NCI-H1092 treated with DMSO at 0.1 percent for 48 hours (cell line): ENCODE measurements at regions not wholly inside any gene's neighbourhood (a gene's known extent, or its start where the extent isn't known, plus 50 kb on each side); places are given as distances from the start of the nearest gene placed in this dataset.

Experiments
- DNase-seq: peaks from one replicate; lab custom pipeline; 2025; lab: John Stamatoyannopoulos, UW

GRCh38 chr16:9302072-9302471 lies 210.6 kb downstream of the HAPSTR1 start:
- no peak for DNase-seq

- DNase-seq: no peak
These were observed 215.3 kb downstream of the HAPSTR1 start for GRCh38 chr16:9306753-9307152.

GRCh38 chr16:9307446-9307845 lies 216.0 kb downstream of the HAPSTR1 start:
- DNase-seq: no peak

DNA sequence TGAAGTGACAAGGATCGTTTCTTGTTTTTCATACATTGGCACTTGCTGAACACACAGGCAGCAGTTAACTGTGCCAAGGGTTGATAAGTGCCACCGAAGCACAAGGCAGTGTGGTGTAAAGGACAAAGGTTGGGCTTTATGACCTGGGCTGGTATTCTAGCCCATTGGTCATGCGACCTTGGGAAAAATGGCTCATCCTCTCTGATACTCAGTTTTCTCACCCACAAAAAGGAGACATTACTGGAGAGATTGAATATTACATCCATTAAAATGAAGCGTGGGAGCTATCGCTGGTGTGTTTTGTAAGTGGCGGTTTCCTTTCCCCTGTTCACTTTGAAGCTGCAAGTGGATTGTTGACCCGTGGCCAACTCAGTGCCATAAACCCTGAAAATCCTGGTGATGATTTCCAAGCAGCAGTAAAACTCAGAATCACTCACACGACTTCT lies 216.9 kb downstream of the HAPSTR1 start:
- DNase-seq: no peak

- no peak for DNase-seq
These were observed 217.4 kb downstream of the HAPSTR1 start for GRCh38 chr16:9308850-9309249.

- no peak for DNase-seq
These were observed 218.4 kb downstream of the HAPSTR1 start for GRCh38 chr16:9309844-9310243.

- DNase-seq: no peak
These were observed 220.0 kb downstream of the HAPSTR1 start for GRCh38 chr16:9311303-9311954.

- DNase-seq: no peak
These were observed 224.6 kb downstream of the HAPSTR1 start for GRCh38 chr16:9316008-9316407.

DNA sequence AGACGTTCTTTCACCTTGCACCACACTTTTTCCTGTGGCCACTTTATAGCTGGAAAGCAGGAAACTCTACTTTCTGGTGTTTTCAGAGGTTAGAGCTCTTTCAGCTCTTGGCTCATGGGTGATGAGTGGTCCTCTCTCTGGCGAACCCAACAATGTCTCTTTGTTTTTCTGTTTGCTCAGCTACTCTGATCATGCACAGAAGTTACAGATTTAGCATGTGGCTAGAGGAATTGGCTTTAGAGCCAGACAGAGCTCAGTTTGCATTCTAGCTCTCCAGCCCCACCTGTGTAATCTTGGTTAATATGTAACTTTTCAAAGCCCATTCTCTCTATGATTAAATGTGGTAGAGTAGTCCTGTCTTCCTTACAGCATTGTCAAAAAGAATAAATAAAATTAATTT lies 225.2 kb downstream of the HAPSTR1 start:
- no peak for DNase-seq

DNA sequence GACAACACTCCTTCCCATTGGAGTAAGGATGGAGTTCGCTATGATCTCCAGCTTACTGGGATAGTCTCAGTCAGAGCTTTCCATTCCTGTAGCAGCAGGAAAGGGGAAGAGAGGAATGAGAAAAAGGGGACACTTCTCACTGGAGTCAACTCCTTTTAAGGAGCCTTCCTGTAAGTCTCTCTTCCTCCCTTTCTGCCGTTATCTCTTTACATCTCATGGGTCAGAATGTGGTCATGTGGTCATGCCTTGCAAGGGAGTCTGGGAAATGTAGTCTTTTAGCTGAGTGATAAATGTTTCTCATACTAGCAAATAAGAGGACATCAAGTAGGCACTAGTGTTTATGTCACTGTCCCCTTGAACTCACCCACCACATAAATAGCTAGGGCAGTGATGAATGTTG lies 227.3 kb downstream of the HAPSTR1 start:
- DNase-seq: no peak

DNA sequence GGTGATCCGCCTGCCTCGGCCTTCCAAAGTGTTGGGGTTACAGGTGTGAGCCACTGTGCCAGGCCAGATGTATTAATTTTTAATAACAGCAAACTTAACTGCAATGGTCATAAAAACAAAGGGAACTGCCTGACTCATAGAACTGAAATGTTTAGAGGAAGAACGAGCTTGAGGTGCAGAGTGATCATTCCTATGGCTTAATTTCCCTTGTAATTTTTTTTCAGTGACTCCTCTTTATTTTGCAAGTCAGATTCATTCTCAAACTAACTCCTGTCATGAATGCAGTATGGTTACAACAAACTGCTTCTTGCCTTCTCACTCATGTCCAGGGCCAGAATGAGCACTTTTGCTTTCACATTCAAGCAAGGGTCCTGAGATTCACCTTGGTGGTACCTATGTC lies 231.3 kb downstream of the HAPSTR1 start:
- DNase-seq: no peak

DNA sequence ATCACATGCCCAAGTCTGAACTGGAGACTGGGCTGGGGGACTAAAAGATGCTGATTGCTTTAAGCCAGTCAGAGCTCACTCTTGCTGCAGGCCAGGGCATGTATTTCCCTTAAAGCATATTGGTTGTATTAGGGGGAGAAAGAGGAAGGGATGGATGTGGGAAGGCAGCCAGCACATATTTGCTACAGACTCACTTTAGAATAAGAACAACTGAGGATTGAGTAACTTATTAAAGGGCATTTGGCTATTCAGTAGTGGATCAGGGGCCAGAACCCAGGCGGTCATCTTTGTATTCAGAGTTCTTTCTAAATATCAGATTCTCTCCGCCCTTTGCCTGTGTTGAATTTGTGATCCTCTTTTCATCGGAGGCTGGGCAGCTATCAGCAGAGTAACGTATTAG lies 231.7 kb downstream of the HAPSTR1 start:
- DNase-seq: no peak

DNA sequence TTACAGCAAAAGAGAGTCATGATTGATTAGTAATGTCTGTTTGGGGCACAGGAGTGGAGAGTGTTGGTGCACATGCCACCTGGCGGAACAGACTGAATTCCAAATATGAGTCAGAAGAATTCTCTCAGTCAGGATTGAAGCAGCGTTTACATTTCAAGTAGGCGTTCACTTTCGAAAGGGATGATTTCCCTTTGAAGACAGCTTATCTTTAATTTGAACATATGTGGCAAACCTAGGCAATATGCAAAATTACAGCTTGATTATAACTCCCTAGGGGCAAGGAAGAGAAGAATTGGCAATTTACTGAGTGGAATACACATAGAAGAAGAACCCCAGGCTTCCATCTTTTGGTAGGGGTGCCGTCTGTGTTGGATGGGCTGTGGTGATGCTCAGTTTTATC lies 235.8 kb downstream of the HAPSTR1 start:
- no peak for DNase-seq

DNA sequence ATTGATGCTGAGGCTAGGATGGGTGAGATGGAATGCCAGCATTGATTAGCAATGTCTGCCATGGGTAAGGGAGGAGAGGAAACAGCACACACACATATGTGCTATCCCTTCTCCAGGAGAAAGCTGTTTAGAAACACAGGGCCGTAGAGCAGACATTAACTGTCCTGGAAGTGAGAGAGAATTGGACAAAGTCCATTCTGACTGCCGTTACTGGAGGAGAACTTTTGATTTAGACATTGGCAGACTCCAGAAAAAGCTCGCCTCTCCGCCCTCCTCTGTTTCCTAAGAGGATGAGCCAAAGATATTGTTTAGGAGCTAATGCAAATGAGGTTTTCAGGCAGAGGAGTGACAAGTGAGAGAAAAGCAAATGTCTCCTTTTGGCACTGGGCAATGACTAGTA lies 237.0 kb downstream of the HAPSTR1 start:
- DNase-seq: no peak

DNA sequence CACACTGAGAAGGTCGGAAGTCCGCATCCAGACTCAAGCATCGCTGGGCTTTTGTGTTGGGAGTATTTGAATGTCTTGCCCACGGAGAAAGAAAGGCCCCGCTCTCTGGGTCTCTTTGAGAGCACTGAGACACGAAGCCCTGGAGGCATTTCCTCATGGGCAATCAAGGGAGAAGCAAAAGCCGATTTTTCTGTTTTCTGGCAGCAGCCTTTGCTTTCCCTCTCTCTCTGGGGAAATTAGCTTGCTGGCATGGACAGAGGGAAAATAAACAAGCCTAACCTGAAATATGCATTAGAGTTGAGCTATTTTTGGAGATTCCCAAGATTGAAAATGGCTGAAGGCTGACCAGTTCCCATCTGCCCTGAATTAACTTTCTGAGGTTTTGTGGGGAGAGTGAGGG lies 238.7 kb downstream of the HAPSTR1 start:
- DNase-seq: no peak

DNA sequence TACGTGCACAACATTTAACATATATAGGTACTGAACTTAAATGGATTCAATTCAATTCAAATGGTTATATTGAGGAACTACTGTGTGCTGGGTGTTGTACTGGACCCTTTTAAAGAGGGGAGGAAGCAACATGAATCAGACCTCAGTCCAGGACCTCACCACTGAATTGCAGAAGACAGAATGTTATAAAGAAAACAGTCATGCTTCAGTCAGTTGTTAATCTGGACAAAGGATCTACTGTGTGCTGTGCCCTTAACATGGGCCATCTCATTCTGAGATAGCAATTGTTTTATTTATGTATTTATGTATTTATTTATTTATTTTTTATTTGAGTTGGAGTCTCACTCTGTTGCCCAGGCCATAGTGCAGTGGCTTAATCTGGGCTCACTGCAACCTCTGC lies 240.1 kb downstream of the HAPSTR1 start:
- no peak for DNase-seq

DNA sequence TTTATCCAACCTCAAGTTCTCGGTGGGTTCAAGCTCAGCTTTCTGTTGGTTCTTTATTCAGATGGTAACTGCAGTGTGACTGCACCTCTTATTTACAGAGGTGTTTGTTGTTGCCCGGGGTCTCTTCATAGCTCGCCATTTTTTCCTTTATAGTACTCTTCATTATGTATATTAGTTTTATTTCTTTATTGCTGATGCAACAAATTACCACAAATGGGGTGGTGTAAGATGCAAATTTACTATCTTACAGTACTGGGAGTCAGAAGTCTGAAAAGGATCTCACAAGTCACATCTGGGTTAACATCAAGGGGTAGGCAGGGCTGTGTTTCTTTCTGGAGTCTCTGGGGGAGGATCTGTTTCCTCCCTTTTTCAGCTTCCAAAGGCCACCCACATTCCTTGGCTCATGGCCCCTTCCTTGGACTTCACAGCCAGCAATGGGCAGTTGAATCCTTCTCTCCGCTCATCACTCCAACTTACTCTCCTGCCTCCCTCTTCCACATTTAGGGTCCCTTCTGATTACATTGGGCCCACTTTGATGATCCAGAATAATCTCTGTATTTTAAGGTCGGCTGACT lies 241.2 kb downstream of the HAPSTR1 start:
- no peak for DNase-seq

DNA sequence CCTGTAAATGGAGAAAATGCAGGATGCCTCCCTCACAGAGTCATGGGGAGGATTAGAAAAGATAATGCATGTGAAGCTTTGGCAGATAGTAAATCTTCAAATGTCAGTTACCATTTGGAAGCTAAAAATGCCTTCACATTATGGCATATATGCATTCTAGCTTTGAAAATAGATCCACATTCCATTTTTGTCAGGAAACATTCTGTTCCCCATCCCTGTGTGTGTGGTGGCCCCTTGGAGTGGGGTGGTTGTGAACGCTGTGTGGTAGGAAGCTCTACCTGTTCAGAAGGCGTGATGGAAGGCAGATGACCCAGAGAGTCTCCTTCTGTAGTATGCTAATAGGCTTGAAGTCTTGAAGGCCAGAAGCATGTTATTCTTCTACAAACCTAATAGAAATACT lies 242.0 kb downstream of the HAPSTR1 start:
- DNase-seq: no peak

DNA sequence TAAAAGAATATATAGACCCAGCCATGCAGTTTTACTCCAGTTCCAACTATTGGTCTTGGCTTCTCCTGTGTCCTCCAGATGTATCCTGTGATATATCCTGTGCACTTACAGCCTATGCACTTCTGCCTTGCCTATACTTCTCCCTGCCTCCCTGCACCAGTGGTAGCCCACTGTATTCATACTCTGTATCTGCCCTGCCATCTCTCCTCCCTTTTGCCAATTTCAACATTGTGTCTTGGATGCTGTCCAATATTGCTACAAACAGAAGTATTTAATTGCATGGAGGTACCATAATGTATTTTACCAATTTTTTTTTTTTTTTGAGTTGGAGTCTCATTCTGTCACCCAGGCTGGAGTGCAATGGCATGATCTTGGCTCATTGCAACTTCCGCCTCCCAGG lies 242.7 kb downstream of the HAPSTR1 start:
- DNase-seq: no peak

GRCh38 chr16:9337308-9338032 lies 246.0 kb downstream of the HAPSTR1 start:
- DNase-seq: no peak

- DNase-seq: no peak
These were observed 246.6 kb downstream of the HAPSTR1 start for GRCh38 chr16:9338068-9338467.

GRCh38 chr16:9338510-9338909 lies 247.1 kb downstream of the HAPSTR1 start:
- DNase-seq: no peak

DNA sequence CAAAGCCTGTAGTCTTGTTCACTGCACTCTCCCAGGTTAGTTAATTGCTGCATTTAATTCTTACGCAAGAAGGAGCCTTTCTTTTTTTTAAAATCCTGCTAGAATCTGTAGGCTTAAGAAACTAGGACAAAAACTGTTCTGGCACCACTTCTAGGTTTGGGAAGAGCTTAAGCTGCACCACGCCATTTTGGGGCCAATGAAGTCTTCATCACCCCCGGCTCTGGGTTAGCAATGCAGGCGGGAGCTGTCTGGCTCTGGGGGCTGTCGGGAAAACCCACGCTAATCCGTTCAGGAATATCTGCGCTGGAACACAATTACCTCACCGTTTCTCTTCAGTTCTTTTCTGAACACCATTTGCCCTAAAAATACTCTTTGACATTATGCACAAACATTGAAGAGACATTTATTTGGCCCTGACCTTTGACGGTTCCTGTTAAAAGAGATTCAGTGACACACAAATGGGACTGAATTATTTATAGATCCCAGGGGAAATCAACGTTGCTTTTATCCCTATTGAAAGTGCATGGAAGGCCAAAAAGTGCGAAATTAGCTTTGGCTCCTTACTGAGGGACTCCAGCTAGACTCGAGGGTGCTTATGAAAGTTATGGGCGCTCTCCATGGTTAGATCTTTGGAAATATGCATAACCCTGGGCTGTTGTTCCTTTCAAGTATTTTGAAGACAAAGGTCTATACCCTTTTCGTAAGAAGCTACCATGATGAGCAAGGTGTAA lies 249.2 kb downstream of the HAPSTR1 start:
- DNase-seq: no peak
